GM23248 (cell line): ENCODE measurements at regions not wholly inside any gene's neighbourhood (a gene's known extent, or its start where the extent isn't known, plus 50 kb on each side); places are given as distances from the start of the nearest gene placed in this dataset.

Experiments
- DNase-seq: peaks from one replicate; pipeline ENCODE4 v3.0.0-alpha.2; 2015
- H2AFZ ChIP-seq: fragments of 200-600 bp; sonication (generic); 2 replicates; pipeline ENCODE4 v1.6.1; 2016; ENCODE audit warnings: antibody characterized with exemption
- H3F3A ChIP-seq: fragments of 200-600 bp; sonication (generic); 2 replicates; pipeline ENCODE4 v1.6.1; 2016; ENCODE audit warnings: mild to moderate bottlenecking, antibody characterized with exemption, mixed run types; ENCODE audit not compliant: insufficient read depth
- H3K27ac ChIP-seq: fragments of 200-600 bp; sonication (generic); 2 replicates; pipeline ENCODE4 v1.5.1; 2016; ENCODE audit warnings: mild to moderate bottlenecking
- H3K27me3 ChIP-seq: fragments of 200-600 bp; sonication (generic); replicated peaks from 2 replicates; pipeline ENCODE4 v1.6.1; 2016; ENCODE audit warnings: mild to moderate bottlenecking; ENCODE audit not compliant: insufficient read depth
- H3K36me3 ChIP-seq: fragments of 200-600 bp; sonication (generic); 2 replicates; pipeline ENCODE4 v1.6.1; 2016; ENCODE audit warnings: low read depth, mild to moderate bottlenecking
- H3K4me1 ChIP-seq: fragments of 200-600 bp; sonication (generic); 2 replicates; pipeline ENCODE4 v1.6.1; 2016; ENCODE audit warnings: mild to moderate bottlenecking; ENCODE audit not compliant: insufficient read depth
- H3K4me2 ChIP-seq: fragments of 200-600 bp; sonication (generic); one replicate; pipeline ENCODE4 v1.6.1; 2016; ENCODE audit warnings: mild to moderate bottlenecking; ENCODE audit not compliant: unreplicated experiment
- H3K4me3 ChIP-seq: fragments of 200-600 bp; sonication (generic); 2 replicates; pipeline ENCODE4 v1.5.1; 2016; ENCODE audit warnings: mild to moderate bottlenecking
- H3K79me2 ChIP-seq: fragments of 200-600 bp; sonication (generic); 2 replicates; pipeline ENCODE4 v1.6.1; 2016; ENCODE audit warnings: mild to moderate bottlenecking; ENCODE audit not compliant: insufficient read depth
- H3K9ac ChIP-seq: fragments of 200-600 bp; sonication (generic); 2 replicates; pipeline ENCODE4 v1.6.1; 2016; ENCODE audit warnings: mild to moderate bottlenecking
- H3K9me2 ChIP-seq: fragments of 200-600 bp; sonication (generic); 2 replicates; pipeline ENCODE4 v1.6.1; 2016; ENCODE audit warnings: mixed run types, mild to moderate bottlenecking, moderate library complexity; ENCODE audit not compliant: insufficient read depth
- H3K9me3 ChIP-seq: fragments of 200-600 bp; sonication (generic); one replicate; pipeline ENCODE4 v1.6.1; 2017; ENCODE audit warnings: low read depth
- H4K20me1 ChIP-seq: fragments of 200-600 bp; sonication (generic); 2 replicates; pipeline ENCODE4 v1.6.0; 2016; ENCODE audit not compliant: insufficient read depth
- EZH2 ChIP-seq: fragments of 200-600 bp; sonication (generic); IDR thresholded peaks from 2 replicates; pipeline ENCODE4 v1.6.1; 2018; ENCODE audit warnings: antibody characterized with exemption, mild to moderate bottlenecking; ENCODE audit not compliant: insufficient read depth, poor library complexity, severe bottlenecking
- EZH2phosphoT487 ChIP-seq: fragments of 200-600 bp; sonication (generic); IDR thresholded peaks from 2 replicates; pipeline ENCODE4 v1.6.1; 2018; ENCODE audit warnings: antibody characterized with exemption, moderate library complexity, mild to moderate bottlenecking, low read depth; ENCODE audit not compliant: insufficient read depth
- WGBS, 2 experiments: methylation state at CpG; one replicate each; pipeline ENCODE4 v1.1.6; 2015 to 2017; ENCODE audit warnings: low lambda C conversion rate in 2 of 2, low coverage in 1 of 2; ENCODE audit errors: missing lambda C conversion rate in 2 of 2; 5-methylcytosine and 5-hydroxymethylcytosine counted together
- in situ Hi-C: fragments of 300-500 bp; cut with MboI; formaldehyde crosslinking; loops from 2 replicates; pipeline ENCODE4 v1.15.0; 2020

- TF ChIP-seq EZH2, result no peak
- no peak for TF ChIP-seq EZH2phosphoT487
- Histone ChIP-seq H3K9me2 (no peaks in the 10 kb centered on the region), H3F3A (no peaks in the 10 kb centered on the region), H3K9me3 (no peaks in the 10 kb centered on the region), H3K4me3 (no peak overlapping the region), H3K36me3 (no peaks in the 10 kb centered on the region), H3K27ac (no peak overlapping the region), H3K9ac (no peak overlapping the region), H3K79me2 (no peaks in the 10 kb centered on the region), H4K20me1 (no peaks in the 10 kb centered on the region), H3K4me1 (no peaks in the 10 kb centered on the region), H2AFZ (no peak overlapping the region), H3K27me3 (no peaks in the 10 kb centered on the region), H3K4me2 (no peak overlapping the region)
- in situ Hi-C loops, result no loop called here
- DNase-seq, result no peak
- WGBS, 2 experiments, result 89 to 92% methylated on average over 8 of the region's 8 CpGs
Measured at GRCh38 chr22:27156821-27157489, 499.6 kb downstream of the MIAT start.

GRCh38 chr22:27157666-27158370 is 500.4 kb downstream of the MIAT start:
- no peaks in the 10 kb centered on the region for H3K79me2 ChIP-seq
- H4K20me1 ChIP-seq, result no peaks in the 10 kb centered on the region
- no peak overlapping the region for H3K4me2 ChIP-seq
- in situ Hi-C loops, result no loop called here
- H2AFZ ChIP-seq, result no peak overlapping the region
- TF ChIP-seq EZH2, result no peak
- TF ChIP-seq EZH2phosphoT487, result no peak
- H3K9me2 ChIP-seq, result no peaks in the 10 kb centered on the region
- H3K4me1 ChIP-seq, result no peaks in the 10 kb centered on the region
- H3K27me3 ChIP-seq, result 0 out of 2 replicates have a peak, but pooled peaks cover 2% of the 10 kb centered on the region
- no peaks in the 10 kb centered on the region for H3K9me3 ChIP-seq
- no peak for DNase-seq
- WGBS, 2 experiments, result 31 to 32% methylated on average over 11 to 13 of the region's 13 CpGs
- H3K36me3 ChIP-seq, result no peaks in the 10 kb centered on the region
- no peak overlapping the region for H3K9ac ChIP-seq
- H3K4me3 ChIP-seq, result no peak overlapping the region
- H3F3A ChIP-seq, result no peaks in the 10 kb centered on the region
- no peak overlapping the region for H3K27ac ChIP-seq

- no peaks in the 10 kb centered on the region for H3K4me1 ChIP-seq
- H3K4me2 ChIP-seq, result no peak overlapping the region
- no peak overlapping the region for H3K4me3 ChIP-seq
- TF ChIP-seq EZH2phosphoT487 (no peak), EZH2 (no peak)
- H3K9me2 ChIP-seq, result no peaks in the 10 kb centered on the region
- no peaks in the 10 kb centered on the region for H3K9me3 ChIP-seq
- H3K79me2 ChIP-seq, result no peaks in the 10 kb centered on the region
- DNase-seq, result no peak
- 91 to 92% methylated on average over 8 of the region's 8 CpGs for WGBS, 2 experiments
- in situ Hi-C loops, result no loop called here
- H4K20me1 ChIP-seq, result no peaks in the 10 kb centered on the region
- no peak overlapping the region for H3K27ac ChIP-seq
- H2AFZ ChIP-seq, result no peak overlapping the region
- no peak overlapping the region for H3K9ac ChIP-seq
- 0 out of 2 replicates have a peak, but pooled peaks cover 2% of the 10 kb centered on the region for H3K27me3 ChIP-seq
- H3K36me3 ChIP-seq, result no peaks in the 10 kb centered on the region
- H3F3A ChIP-seq, result no peaks in the 10 kb centered on the region
Measured at GRCh38 chr22:27159016-27159415, 501.6 kb downstream of the MIAT start.

- Histone ChIP-seq H3K79me2 (no peaks in the 10 kb centered on the region), H3K4me1 (no peaks in the 10 kb centered on the region), H3K9me2 (no peaks in the 10 kb centered on the region), H3K4me3 (no peak overlapping the region), H3K27ac (no peak overlapping the region), H3F3A (no peaks in the 10 kb centered on the region), H4K20me1 (no peaks in the 10 kb centered on the region), H2AFZ (no peak overlapping the region), H3K27me3 (0 out of 2 replicates have a peak, but pooled peaks cover 2% of the 10 kb centered on the region), H3K9me3 (no peaks in the 10 kb centered on the region), H3K9ac (no peak overlapping the region), H3K4me2 (no peak overlapping the region), H3K36me3 (no peaks in the 10 kb centered on the region)
- 94 to 95% methylated on average over 10 of the region's 10 CpGs for WGBS, 2 experiments
- DNase-seq, result no peak
- in situ Hi-C loops, result no loop called here
- no peak for TF ChIP-seq EZH2
- TF ChIP-seq EZH2phosphoT487, result no peak
Measured at GRCh38 chr22:27159716-27160295, 502.4 kb downstream of the MIAT start.
